K562 (cell line): ENCODE measurements at regions not wholly inside any gene's neighbourhood (a gene's known extent, or its start where the extent isn't known, plus 50 kb on each side); places are given as distances from the start of the nearest gene placed in this dataset.

Source experiments
- ATF1 ChIP-seq, 2 experiments: fragments of 450-650 bp in 1 of 2; IDR thresholded peaks; 2 replicates each; pipeline ENCODE4 v1.6.1; 2016; ENCODE audit warnings: missing compliant biosample characterization in 1 of 2, missing genetic modification characterization in 1 of 2
- BCL6 ChIP-seq: fragments of 250-450 bp; sonication (Bioruptor Pico); IDR thresholded peaks from 2 replicates; pipeline ENCODE4 v1.4.0; 2020
- BRF2 ChIP-seq: IDR thresholded peaks from 3 replicates; pipeline ENCODE4 v1.6.1; 2011; ENCODE audit warnings: borderline replicate concordance, mild to moderate bottlenecking; ENCODE audit not compliant: insufficient read length, insufficient read depth
- CBX1 ChIP-seq: sonication (generic); IDR thresholded peaks from 2 replicates; pipeline ENCODE4 v1.6.1; 2016; ENCODE audit warnings: antibody characterized with exemption, low read depth, mild to moderate bottlenecking
- CREM ChIP-seq: IDR thresholded peaks from 2 replicates; pipeline ENCODE4 v1.6.1; 2014; ENCODE audit warnings: antibody characterized with exemption, low read depth
- FOXA3 ChIP-seq, 2 experiments: fragments of 450-650 bp in 1 of 2; sonication (generic) in 1 of 2; formaldehyde crosslinking; IDR thresholded peaks in 1 of 2; conservative IDR thresholded peaks in 1 of 2; 2 replicates each; pipeline versions ENCODE4 v1.4.0 to v1.8.0; 2020 to 2022; ENCODE audit warnings: mild to moderate bottlenecking in 2 of 2, missing genetic modification reagents in 1 of 2
- GTF2B ChIP-seq: IDR thresholded peaks from 2 replicates; pipeline ENCODE4 v1.6.1; 2011; ENCODE audit not compliant: insufficient read length; ENCODE audit errors: extremely low read depth
- GTF3C2 ChIP-seq: IDR thresholded peaks from 3 replicates; pipeline ENCODE4 v1.6.1; 2011; ENCODE audit warnings: borderline replicate concordance, mild to moderate bottlenecking, moderate library complexity; ENCODE audit not compliant: insufficient read length; ENCODE audit errors: extremely low read depth
- HDAC8 ChIP-seq: fragments of 450-650 bp; IDR thresholded peaks from 2 replicates; pipeline ENCODE4 v1.6.1; 2016; ENCODE audit warnings: mild to moderate bottlenecking, missing genetic modification characterization, moderate library complexity, missing compliant biosample characterization
- HINFP ChIP-seq: fragments of 450-650 bp; conservative IDR thresholded peaks from 2 replicates; pipeline ENCODE4 v1.6.1; 2016; ENCODE audit warnings: missing genetic modification characterization, low read depth, mild to moderate bottlenecking, control low read depth, missing compliant biosample characterization
- HMG20A ChIP-seq: fragments of 450-650 bp; formaldehyde crosslinking; conservative IDR thresholded peaks from 2 replicates; pipeline ENCODE4 v1.4.0; 2020; ENCODE audit warnings: mild to moderate bottlenecking, mixed read lengths
- HMG20B ChIP-seq: fragments of 250-450 bp; sonication (Bioruptor Pico); IDR thresholded peaks from 2 replicates; pipeline ENCODE4 v1.5.0; 2021; ENCODE audit warnings: mild to moderate bottlenecking
- MCM3 ChIP-seq: fragments of 450-650 bp; IDR thresholded peaks from 2 replicates; pipeline ENCODE4 v1.6.1; 2016
- MCM5 ChIP-seq: fragments of 450-650 bp; IDR thresholded peaks from 2 replicates; pipeline ENCODE4 v1.6.1; 2016; ENCODE audit warnings: low read depth
- NFIX ChIP-seq: fragments of 250-450 bp; sonication (Bioruptor Pico); IDR thresholded peaks from 2 replicates; pipeline ENCODE4 v1.4.0; 2020; ENCODE audit warnings: low read depth, mild to moderate bottlenecking, moderate library complexity
- PHF8 ChIP-seq: fragments of 200-600 bp; sonication (generic); IDR thresholded peaks from 2 replicates; pipeline ENCODE4 v1.6.1; 2012; ENCODE audit warnings: mixed run types, mild to moderate bottlenecking, inconsistent platforms, low read length, moderate library complexity, borderline replicate concordance
- RBM14 ChIP-seq: fragments of 200-400 bp; formaldehyde crosslinking; IDR thresholded peaks from 2 replicates; pipeline ENCODE4 v1.6.1; 2018; ENCODE audit warnings: low read depth, mild to moderate bottlenecking, low read length, moderate library complexity, borderline replicate concordance; ENCODE audit not compliant: insufficient read depth
- SAP30 ChIP-seq: fragments of 200-600 bp; sonication (generic); IDR thresholded peaks from 2 replicates; pipeline ENCODE4 v1.6.1; 2012; ENCODE audit warnings: borderline replicate concordance, low read depth, mild to moderate bottlenecking, moderate library complexity, low read length, control low read depth, inconsistent platforms; ENCODE audit not compliant: insufficient read depth, poor library complexity, severe bottlenecking
- SMAD1 ChIP-seq: fragments of 150-350 bp; IDR thresholded peaks from 2 replicates; pipeline ENCODE4 v1.6.1; 2014; ENCODE audit warnings: low read length, low read depth; ENCODE audit not compliant: partially characterized antibody
- TBL1XR1 ChIP-seq, 2 experiments: IDR thresholded peaks; 2 replicates each; pipeline ENCODE4 v1.6.1; 2012; ENCODE audit warnings: improper control_type of control experiment in 2 of 2, low read length in 2 of 2, mild to moderate bottlenecking in 1 of 2
- TEAD2 ChIP-seq: fragments of 450-650 bp; IDR thresholded peaks from 2 replicates; pipeline ENCODE4 v1.6.1; 2016; ENCODE audit warnings: missing genetic modification characterization, control low read depth, missing compliant biosample characterization
- U2AF2 ChIP-seq: fragments of 200-400 bp; formaldehyde crosslinking; optimal IDR thresholded peaks from 2 replicates; pipeline ENCODE3; 2017; ENCODE audit warnings: low read depth, mild to moderate bottlenecking, low read length
- YBX1 ChIP-seq: fragments of 450-650 bp; IDR thresholded peaks from 2 replicates; pipeline ENCODE4 v1.7.1; 2016; ENCODE audit warnings: mild to moderate bottlenecking
- ZNF224 ChIP-seq: sonication (generic); formaldehyde crosslinking; IDR thresholded peaks from 2 replicates; pipeline ENCODE4 v1.8.0; 2022; ENCODE audit warnings: mild to moderate bottlenecking, missing genetic modification reagents

- TF ChIP-seq TBL1XR1 (IDR thresholded peaks at IDR 0.05; ENCODE audit: low read length in 2 of 2) (peak in 1 of 2 experiments; percentile 62; a peak in 1 of 4 replicates), BCL6 (CRISPR knock-in tag) (no peak), ATF1 (CRISPR knock-in tag; IDR thresholded peaks at IDR 0.05) (no peak), ATF1 (tag; IDR thresholded peaks at IDR 0.05) (no peak), BRF2 (no peak), CREM (0 out of 2 replicates have a peak, but pooled peaks have one; percentile 34), CBX1 (no peak), SAP30 (no peak), MCM5 (no peak), HDAC8 (tag) (no peak), YBX1 (no peak), GTF2B (no peak), U2AF2 (no peak), RBM14 (no peak), GTF3C2 (no peak), MCM3 (no peak), PHF8 (no peak), ZNF224 (CRISPR knock-in tag) (no peak), FOXA3 (CRISPR knock-in tag; conservative IDR thresholded peaks at IDR 0.05 in 1 of 2, IDR thresholded peaks at IDR 0.05 in 1 of 2) (no peak; a peak in 1 of 4 replicates), HMG20A (CRISPR knock-in tag) (no peak), HMG20B (CRISPR knock-in tag) (no peak), TEAD2 (no peak), NFIX (CRISPR knock-in tag) (no peak), HINFP (tag) (no peak; the same call in 1 of the 2 replicates), SMAD1 (no peak)
These were observed 855.2 kb downstream of the MAT2B start (continued) for GRCh38 chr5:164360589-164360988.
